Liver (tissue), 3 donors: ENCODE measurements at regions not wholly inside any gene's neighbourhood (a gene's known extent, or its start where the extent isn't known, plus 50 kb on each side); places are given as distances from the start of the nearest gene placed in this dataset.

ENCODE experiments used
- GABPA ChIP-seq, 2 donors: IDR thresholded peaks in 1 of 2; conservative IDR thresholded peaks in 1 of 2; 2 replicates each; pipeline ENCODE4 v1.6.1; 2016; ENCODE audit warnings: antibody characterized with exemption in 2 of 2, mild to moderate bottlenecking in 1 of 2, moderate library complexity in 1 of 2
- JUND ChIP-seq, 2 donors: IDR thresholded peaks; 2 replicates each; pipeline ENCODE4 v1.6.1; 2016; ENCODE audit warnings: antibody characterized with exemption in 2 of 2
- RAD21 ChIP-seq, 2 donors: IDR thresholded peaks; 2 replicates each; pipeline ENCODE4 v1.6.1; 2016; ENCODE audit warnings: antibody characterized with exemption in 2 of 2, mild to moderate bottlenecking in 2 of 2
- SP1 ChIP-seq: IDR thresholded peaks from 2 replicates; pipeline ENCODE4 v1.6.1; 2018; ENCODE audit warnings: antibody characterized with exemption, mild to moderate bottlenecking
- YY1 ChIP-seq: IDR thresholded peaks from 2 replicates; pipeline ENCODE4 v1.6.1; 2016; ENCODE audit warnings: antibody characterized with exemption, mild to moderate bottlenecking
- TF ChIP-seq, protein P1 (sequence below): IDR thresholded peaks from 2 replicates; pipeline ENCODE4 v1.6.1; 2016; ENCODE audit warnings: antibody characterized with exemption
- TF ChIP-seq, protein P2 (sequence below): fragments of 150-350 bp; IDR thresholded peaks from 2 replicates; pipeline ENCODE4 v1.5.1; 2017; ENCODE audit warnings: improper control_type of control experiment, low read depth, low read length; ENCODE audit not compliant: missing input control
- TF ChIP-seq, protein P3 (sequence below): IDR thresholded peaks from 2 replicates; pipeline ENCODE4 v1.6.1; 2016; ENCODE audit warnings: antibody characterized with exemption
- TF ChIP-seq, protein P4 (sequence below): IDR thresholded peaks from 2 replicates; pipeline ENCODE4 v1.6.1; 2016; ENCODE audit warnings: antibody characterized with exemption
- TF ChIP-seq, protein P5 (sequence below): IDR thresholded peaks from 2 replicates; pipeline ENCODE4 v1.6.1; 2016; ENCODE audit warnings: antibody characterized with exemption, mild to moderate bottlenecking
- donor health status: healthy.
- donor health status: healthy.

DNA sequence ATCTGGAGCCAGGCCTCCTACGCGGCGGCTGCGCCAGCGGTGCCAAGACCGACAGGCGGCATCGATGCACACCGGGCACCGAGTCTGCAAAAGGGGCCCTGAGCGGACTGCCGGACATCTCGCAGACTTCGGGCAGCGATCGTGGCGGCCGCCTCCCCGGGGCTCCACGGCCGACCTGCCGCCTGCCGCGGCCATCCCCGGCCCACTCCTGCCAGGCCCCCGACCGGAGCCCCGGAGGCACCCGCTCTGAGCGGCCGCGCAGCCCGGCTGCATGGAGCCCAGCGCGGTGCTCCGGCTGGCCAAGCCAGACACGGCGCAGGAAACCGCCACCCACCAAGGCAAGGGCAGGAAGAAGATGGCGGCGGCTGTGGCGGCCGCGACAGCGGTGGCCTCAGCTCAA is 154.2 kb upstream of the KCTD7 start:
- TF ChIP-seq YY1 (no peak), RAD21 (IDR thresholded peaks at IDR 0.05) (no peak), SP1 (no peak), JUND (IDR thresholded peaks at IDR 0.05) (no peak), GABPA (IDR thresholded peaks at IDR 0.05 in 1 of 2, conservative IDR thresholded peaks at IDR 0.05 in 1 of 2) (no peak)
- TF ChIP-seq, protein P1, sequence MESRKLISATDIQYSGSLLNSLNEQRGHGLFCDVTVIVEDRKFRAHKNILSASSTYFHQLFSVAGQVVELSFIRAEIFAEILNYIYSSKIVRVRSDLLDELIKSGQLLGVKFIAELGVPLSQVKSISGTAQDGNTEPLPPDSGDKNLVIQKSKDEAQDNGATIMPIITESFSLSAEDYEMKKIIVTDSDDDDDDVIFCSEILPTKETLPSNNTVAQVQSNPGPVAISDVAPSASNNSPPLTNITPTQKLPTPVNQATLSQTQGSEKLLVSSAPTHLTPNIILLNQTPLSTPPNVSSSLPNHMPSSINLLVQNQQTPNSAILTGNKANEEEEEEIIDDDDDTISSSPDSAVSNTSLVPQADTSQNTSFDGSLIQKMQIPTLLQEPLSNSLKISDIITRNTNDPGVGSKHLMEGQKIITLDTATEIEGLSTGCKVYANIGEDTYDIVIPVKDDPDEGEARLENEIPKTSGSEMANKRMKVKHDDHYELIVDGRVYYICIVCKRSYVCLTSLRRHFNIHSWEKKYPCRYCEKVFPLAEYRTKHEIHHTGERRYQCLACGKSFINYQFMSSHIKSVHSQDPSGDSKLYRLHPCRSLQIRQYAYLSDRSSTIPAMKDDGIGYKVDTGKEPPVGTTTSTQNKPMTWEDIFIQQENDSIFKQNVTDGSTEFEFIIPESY = no peak
- TF ChIP-seq, protein P2, sequence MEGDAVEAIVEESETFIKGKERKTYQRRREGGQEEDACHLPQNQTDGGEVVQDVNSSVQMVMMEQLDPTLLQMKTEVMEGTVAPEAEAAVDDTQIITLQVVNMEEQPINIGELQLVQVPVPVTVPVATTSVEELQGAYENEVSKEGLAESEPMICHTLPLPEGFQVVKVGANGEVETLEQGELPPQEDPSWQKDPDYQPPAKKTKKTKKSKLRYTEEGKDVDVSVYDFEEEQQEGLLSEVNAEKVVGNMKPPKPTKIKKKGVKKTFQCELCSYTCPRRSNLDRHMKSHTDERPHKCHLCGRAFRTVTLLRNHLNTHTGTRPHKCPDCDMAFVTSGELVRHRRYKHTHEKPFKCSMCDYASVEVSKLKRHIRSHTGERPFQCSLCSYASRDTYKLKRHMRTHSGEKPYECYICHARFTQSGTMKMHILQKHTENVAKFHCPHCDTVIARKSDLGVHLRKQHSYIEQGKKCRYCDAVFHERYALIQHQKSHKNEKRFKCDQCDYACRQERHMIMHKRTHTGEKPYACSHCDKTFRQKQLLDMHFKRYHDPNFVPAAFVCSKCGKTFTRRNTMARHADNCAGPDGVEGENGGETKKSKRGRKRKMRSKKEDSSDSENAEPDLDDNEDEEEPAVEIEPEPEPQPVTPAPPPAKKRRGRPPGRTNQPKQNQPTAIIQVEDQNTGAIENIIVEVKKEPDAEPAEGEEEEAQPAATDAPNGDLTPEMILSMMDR = no peak
- TF ChIP-seq, protein P3, sequence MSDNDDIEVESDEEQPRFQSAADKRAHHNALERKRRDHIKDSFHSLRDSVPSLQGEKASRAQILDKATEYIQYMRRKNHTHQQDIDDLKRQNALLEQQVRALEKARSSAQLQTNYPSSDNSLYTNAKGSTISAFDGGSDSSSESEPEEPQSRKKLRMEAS = no peak
- TF ChIP-seq, protein P4, sequence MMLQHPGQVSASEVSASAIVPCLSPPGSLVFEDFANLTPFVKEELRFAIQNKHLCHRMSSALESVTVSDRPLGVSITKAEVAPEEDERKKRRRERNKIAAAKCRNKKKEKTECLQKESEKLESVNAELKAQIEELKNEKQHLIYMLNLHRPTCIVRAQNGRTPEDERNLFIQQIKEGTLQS = no peak
- TF ChIP-seq, protein P5, sequence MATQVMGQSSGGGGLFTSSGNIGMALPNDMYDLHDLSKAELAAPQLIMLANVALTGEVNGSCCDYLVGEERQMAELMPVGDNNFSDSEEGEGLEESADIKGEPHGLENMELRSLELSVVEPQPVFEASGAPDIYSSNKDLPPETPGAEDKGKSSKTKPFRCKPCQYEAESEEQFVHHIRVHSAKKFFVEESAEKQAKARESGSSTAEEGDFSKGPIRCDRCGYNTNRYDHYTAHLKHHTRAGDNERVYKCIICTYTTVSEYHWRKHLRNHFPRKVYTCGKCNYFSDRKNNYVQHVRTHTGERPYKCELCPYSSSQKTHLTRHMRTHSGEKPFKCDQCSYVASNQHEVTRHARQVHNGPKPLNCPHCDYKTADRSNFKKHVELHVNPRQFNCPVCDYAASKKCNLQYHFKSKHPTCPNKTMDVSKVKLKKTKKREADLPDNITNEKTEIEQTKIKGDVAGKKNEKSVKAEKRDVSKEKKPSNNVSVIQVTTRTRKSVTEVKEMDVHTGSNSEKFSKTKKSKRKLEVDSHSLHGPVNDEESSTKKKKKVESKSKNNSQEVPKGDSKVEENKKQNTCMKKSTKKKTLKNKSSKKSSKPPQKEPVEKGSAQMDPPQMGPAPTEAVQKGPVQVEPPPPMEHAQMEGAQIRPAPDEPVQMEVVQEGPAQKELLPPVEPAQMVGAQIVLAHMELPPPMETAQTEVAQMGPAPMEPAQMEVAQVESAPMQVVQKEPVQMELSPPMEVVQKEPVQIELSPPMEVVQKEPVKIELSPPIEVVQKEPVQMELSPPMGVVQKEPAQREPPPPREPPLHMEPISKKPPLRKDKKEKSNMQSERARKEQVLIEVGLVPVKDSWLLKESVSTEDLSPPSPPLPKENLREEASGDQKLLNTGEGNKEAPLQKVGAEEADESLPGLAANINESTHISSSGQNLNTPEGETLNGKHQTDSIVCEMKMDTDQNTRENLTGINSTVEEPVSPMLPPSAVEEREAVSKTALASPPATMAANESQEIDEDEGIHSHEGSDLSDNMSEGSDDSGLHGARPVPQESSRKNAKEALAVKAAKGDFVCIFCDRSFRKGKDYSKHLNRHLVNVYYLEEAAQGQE = no peak
